ENCODE measurements at regions not wholly inside any gene's neighbourhood (a gene's known extent, or its start where the extent isn't known, plus 50 kb on each side); places are given as distances from the start of the nearest gene placed in this dataset.

GRCh38 chr7:41869596-41869995 lies 166.7 kb upstream of the INHBA start:
- no peak for ATAC-seq (replicated peaks)
- Mint-ChIP-seq H3K27ac (no peak overlapping the region), H3K4me1 (no peaks in the 10 kb centered on the region), H3K36me3 (ENCODE audit: low read depth) (no peaks in the 10 kb centered on the region), H3K27me3 (peaks cover 26% of the 10 kb centered on the region), H3K9me3 (no peaks in the 10 kb centered on the region), H3K4me3 (peak overlapping the region; percentile 13)

DNA sequence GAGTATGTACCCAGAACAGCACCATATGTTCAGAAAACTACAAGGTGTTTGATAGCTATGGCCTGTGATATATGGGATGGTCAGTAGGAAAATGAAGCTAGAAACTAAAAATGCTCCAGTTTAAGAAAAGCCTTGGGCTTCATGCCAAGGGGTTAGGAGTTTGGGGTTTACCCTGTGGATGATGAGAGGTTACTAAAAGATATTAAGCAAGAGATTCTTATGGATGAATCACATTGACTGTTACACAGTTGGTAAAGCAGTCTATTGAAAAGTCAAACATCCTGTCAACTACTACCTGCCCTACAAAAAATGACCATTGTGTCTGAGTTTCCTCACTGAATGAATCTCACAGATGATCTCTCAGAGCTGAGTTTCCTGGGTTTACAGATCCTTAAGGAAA lies 166.2 kb upstream of the INHBA start:
- Mint-ChIP-seq H3K9me3 (no peaks in the 10 kb centered on the region), H3K4me3 (no peak overlapping the region), H3K4me1 (no peaks in the 10 kb centered on the region), H3K36me3 (ENCODE audit: low read depth) (no peaks in the 10 kb centered on the region), H3K27ac (no peak overlapping the region), H3K27me3 (peaks cover 23% of the 10 kb centered on the region)
- peak; percentile 18 for ATAC-seq (replicated peaks)

GRCh38 chr7:41867639-41868280 lies 164.9 kb upstream of the INHBA start:
- no peaks in the 10 kb centered on the region for H3K36me3 Mint-ChIP-seq (ENCODE audit: low read depth)
- H3K27me3 Mint-ChIP-seq, result peaks cover 13% of the 10 kb centered on the region
- no peak overlapping the region for H3K4me3 Mint-ChIP-seq
- H3K9me3 Mint-ChIP-seq, result no peaks in the 10 kb centered on the region
- no peaks in the 10 kb centered on the region for H3K4me1 Mint-ChIP-seq
- no peak for ATAC-seq (replicated peaks)
- H3K27ac Mint-ChIP-seq, result no peak overlapping the region

DNA sequence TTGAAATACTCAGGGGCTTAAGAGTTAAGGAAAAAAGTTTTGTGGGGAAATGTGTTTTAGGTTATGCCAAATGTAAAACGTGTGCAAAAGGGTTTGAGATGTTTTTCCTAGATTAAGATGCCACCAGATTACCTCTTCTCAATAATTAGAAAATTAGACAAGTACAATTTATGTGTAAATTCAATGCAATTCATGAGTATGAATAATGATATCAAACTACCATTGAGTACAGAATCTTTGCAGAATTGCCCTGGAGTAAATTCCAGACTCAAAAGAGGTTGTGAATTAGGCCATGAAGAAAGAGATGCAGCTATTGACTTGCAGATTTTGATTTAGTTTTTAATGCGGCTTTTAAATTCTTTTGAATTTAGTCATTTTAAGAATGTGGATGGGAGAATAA lies 159.4 kb upstream of the INHBA start:
- H3K27ac Mint-ChIP-seq, result no peak overlapping the region
- no peaks in the 10 kb centered on the region for H3K4me1 Mint-ChIP-seq
- ATAC-seq (replicated peaks), result no peak
- H3K27me3 Mint-ChIP-seq, result peaks cover 10% of the 10 kb centered on the region
- no peaks in the 10 kb centered on the region for H3K36me3 Mint-ChIP-seq (ENCODE audit: low read depth)
- no peak overlapping the region for H3K4me3 Mint-ChIP-seq
- no peaks in the 10 kb centered on the region for H3K9me3 Mint-ChIP-seq

DNA sequence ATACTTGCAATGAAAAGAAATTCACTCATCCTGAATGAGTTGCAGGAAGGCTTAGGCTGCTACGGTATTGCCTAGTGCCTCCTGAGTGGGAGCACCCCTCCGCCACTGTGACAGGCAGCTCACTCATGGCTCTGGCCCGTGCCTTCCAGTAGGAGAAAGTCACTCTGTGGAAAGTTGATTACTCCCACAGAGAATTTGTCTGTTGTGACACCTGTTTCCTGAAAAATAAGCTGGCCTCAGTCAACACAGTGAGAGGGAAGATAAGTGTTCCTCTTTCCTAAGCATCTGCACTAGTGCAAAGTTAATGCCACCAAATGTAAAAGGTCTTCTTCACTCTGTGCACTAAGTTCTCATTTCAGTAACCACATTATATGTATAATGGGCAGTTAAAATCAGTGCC lies 158.8 kb upstream of the INHBA start:
- Mint-ChIP-seq H3K27me3 (peaks cover 10% of the 10 kb centered on the region), H3K9me3 (no peaks in the 10 kb centered on the region), H3K36me3 (ENCODE audit: low read depth) (no peaks in the 10 kb centered on the region), H3K4me1 (no peaks in the 10 kb centered on the region), H3K27ac (no peak overlapping the region), H3K4me3 (no peak overlapping the region)
- no peak for ATAC-seq (replicated peaks)

- peaks cover 4% of the 10 kb centered on the region for H3K27me3 Mint-ChIP-seq
- H3K9me3 Mint-ChIP-seq, result no peaks in the 10 kb centered on the region
- no peak overlapping the region for H3K27ac Mint-ChIP-seq
- H3K4me3 Mint-ChIP-seq, result no peak overlapping the region
- ATAC-seq (replicated peaks), result no peak
- no peaks in the 10 kb centered on the region for H3K4me1 Mint-ChIP-seq
- no peaks in the 10 kb centered on the region for H3K36me3 Mint-ChIP-seq (ENCODE audit: low read depth)
Observed at GRCh38 chr7:41858201-41858600, 155.3 kb upstream of the INHBA start.

GRCh38 chr7:41855798-41856197 lies 152.9 kb upstream of the INHBA start:
- ATAC-seq (replicated peaks), result no peak
- Mint-ChIP-seq H3K9me3 (peaks cover 4% of the 10 kb centered on the region), H3K36me3 (ENCODE audit: low read depth) (no peaks in the 10 kb centered on the region), H3K4me3 (no peak overlapping the region), H3K27me3 (peaks cover 6% of the 10 kb centered on the region), H3K4me1 (no peaks in the 10 kb centered on the region), H3K27ac (no peak overlapping the region)

DNA sequence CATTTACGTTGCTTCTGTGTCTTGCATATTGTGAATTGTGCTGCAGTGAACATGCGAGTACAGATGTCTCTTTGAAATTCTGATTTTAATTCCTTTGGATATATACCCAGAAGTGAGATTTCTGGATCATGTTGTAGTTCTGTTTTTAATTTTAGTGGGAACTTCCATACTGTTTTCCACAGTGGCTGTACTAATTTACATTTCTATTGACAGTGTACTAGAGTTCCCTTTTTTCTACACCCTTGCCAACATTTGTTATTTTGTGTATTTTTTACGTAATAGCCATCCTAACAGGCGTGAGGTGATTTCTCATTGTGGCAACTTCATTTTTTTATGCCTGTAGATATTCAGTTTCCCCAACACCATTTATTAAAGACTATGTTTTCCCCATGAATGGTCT lies 144.7 kb upstream of the INHBA start:
- ATAC-seq (replicated peaks), result no peak
- H3K27me3 Mint-ChIP-seq, result peaks cover 6% of the 10 kb centered on the region
- H3K4me3 Mint-ChIP-seq, result no peak overlapping the region
- peaks cover 15% of the 10 kb centered on the region for H3K9me3 Mint-ChIP-seq
- H3K4me1 Mint-ChIP-seq, result no peaks in the 10 kb centered on the region
- no peak overlapping the region for H3K27ac Mint-ChIP-seq
- no peaks in the 10 kb centered on the region for H3K36me3 Mint-ChIP-seq (ENCODE audit: low read depth)

- no peak overlapping the region for H3K27ac Mint-ChIP-seq
- H3K9me3 Mint-ChIP-seq, result peaks cover 15% of the 10 kb centered on the region
- no peaks in the 10 kb centered on the region for H3K36me3 Mint-ChIP-seq (ENCODE audit: low read depth)
- H3K4me3 Mint-ChIP-seq, result no peak overlapping the region
- peaks cover 6% of the 10 kb centered on the region for H3K27me3 Mint-ChIP-seq
- ATAC-seq (replicated peaks), result no peak
- no peaks in the 10 kb centered on the region for H3K4me1 Mint-ChIP-seq
Observed at GRCh38 chr7:41847151-41847550, 144.3 kb upstream of the INHBA start.

DNA sequence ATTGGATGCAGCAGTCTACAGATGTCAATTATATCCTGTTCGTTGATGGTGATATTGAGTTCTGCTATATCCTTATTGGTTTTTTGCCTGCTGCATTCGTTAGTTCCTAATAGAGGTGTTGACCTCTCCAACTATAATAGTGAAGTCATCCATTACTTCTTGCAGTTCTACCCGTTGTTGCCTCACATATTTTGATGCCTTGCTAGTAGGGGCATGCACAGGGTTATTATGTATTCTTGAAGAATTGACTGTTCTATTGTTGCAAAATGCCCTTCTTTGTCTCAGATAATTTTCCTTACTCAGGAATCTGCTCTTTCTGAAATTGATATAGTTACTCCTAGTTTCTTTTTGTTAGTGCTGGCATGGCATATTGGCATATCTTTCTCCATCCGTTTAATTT lies 140.1 kb upstream of the INHBA start:
- Mint-ChIP-seq H3K4me3 (no peak overlapping the region), H3K36me3 (ENCODE audit: low read depth) (no peaks in the 10 kb centered on the region), H3K27me3 (no peaks in the 10 kb centered on the region), H3K9me3 (peaks cover 11% of the 10 kb centered on the region), H3K27ac (no peak overlapping the region), H3K4me1 (no peaks in the 10 kb centered on the region)
- no peak for ATAC-seq (replicated peaks)

DNA sequence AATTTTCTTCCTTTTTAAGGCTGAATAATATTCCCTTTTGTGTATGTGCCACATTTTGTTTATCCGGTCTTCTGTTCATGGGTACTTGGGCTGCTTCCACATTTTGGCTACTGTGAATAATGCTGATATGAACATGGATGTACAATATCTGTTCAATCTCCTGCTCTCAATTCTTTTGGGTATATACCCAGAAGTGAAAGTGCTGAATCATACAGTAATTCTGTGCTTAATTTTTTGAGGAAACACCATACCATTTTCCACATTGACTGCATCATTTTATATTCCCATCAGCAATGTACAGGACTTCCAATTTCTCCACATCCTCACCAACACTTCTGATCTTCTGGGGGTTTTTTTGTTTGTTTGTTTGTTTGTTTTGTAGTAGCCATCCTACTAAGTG lies 135.0 kb upstream of the INHBA start:
- Mint-ChIP-seq H3K4me3 (no peak overlapping the region), H3K27me3 (no peaks in the 10 kb centered on the region), H3K27ac (no peak overlapping the region), H3K36me3 (ENCODE audit: low read depth) (no peaks in the 10 kb centered on the region), H3K9me3 (peaks cover 7% of the 10 kb centered on the region), H3K4me1 (no peaks in the 10 kb centered on the region)
- no peak for ATAC-seq (replicated peaks)

DNA sequence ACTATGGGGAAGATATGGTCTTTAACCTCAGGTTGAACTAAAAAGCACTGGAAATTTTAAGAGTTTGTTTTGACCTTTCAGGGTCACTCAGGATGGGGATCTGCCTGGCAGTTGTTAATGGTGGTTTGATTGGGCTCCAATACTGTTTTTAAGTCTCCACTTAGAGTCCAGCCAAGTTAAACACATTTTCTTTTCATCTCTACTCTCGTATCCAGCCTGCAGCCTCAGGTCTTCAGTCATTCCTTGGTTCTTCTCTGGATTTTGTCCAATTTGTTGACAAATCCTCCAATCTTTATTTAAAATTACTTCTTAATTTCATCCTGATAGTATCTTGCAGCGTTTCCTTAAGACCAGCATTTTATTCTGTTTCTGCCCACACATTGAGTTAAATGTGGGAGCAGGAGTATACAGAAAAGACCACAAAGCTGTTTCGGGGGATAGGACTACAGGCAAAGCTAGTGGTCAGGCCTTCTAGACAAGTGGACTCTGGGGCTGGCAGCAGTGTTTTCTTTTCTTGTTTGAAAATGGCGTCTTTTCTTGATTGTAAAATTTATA lies 133.2 kb upstream of the INHBA start:
- Mint-ChIP-seq H3K4me3 (no peak overlapping the region), H3K27ac (no peak overlapping the region), H3K9me3 (peaks cover 11% of the 10 kb centered on the region), H3K36me3 (ENCODE audit: low read depth) (no peaks in the 10 kb centered on the region), H3K4me1 (no peaks in the 10 kb centered on the region), H3K27me3 (no peaks in the 10 kb centered on the region)
- ATAC-seq (replicated peaks), result no peak

- Mint-ChIP-seq H3K36me3 (ENCODE audit: low read depth) (no peaks in the 10 kb centered on the region), H3K27me3 (no peaks in the 10 kb centered on the region), H3K4me3 (no peak overlapping the region), H3K4me1 (no peaks in the 10 kb centered on the region), H3K27ac (no peak overlapping the region), H3K9me3 (peaks cover 18% of the 10 kb centered on the region)
- ATAC-seq (replicated peaks), result no peak
Observed at GRCh38 chr7:41834805-41835694, 132.2 kb upstream of the INHBA start.

GRCh38 chr7:41832941-41833340 lies 130.1 kb upstream of the INHBA start:
- Mint-ChIP-seq H3K36me3 (ENCODE audit: low read depth) (no peaks in the 10 kb centered on the region), H3K27me3 (no peaks in the 10 kb centered on the region), H3K27ac (no peak overlapping the region), H3K4me3 (no peak overlapping the region), H3K9me3 (peaks cover 11% of the 10 kb centered on the region), H3K4me1 (no peaks in the 10 kb centered on the region)
- ATAC-seq (replicated peaks), result no peak

- no peak for ATAC-seq (replicated peaks)
- Mint-ChIP-seq H3K27ac (no peak overlapping the region), H3K27me3 (no peaks in the 10 kb centered on the region), H3K4me1 (no peaks in the 10 kb centered on the region), H3K4me3 (no peak overlapping the region), H3K36me3 (ENCODE audit: low read depth) (no peaks in the 10 kb centered on the region), H3K9me3 (peaks cover 11% of the 10 kb centered on the region)
Observed at GRCh38 chr7:41830271-41830670, 127.4 kb upstream of the INHBA start.

Data from activated T-helper 17 cell treated with anti-CD3 and anti-CD28 coated beads, Interleukin-2, amount 50 U/mL, for 72 hours (primary cell).